ENCODE measurements at regions not wholly inside any gene's neighbourhood (a gene's known extent, or its start where the extent isn't known, plus 50 kb on each side); places are given as distances from the start of the nearest gene placed in this dataset.

DNA sequence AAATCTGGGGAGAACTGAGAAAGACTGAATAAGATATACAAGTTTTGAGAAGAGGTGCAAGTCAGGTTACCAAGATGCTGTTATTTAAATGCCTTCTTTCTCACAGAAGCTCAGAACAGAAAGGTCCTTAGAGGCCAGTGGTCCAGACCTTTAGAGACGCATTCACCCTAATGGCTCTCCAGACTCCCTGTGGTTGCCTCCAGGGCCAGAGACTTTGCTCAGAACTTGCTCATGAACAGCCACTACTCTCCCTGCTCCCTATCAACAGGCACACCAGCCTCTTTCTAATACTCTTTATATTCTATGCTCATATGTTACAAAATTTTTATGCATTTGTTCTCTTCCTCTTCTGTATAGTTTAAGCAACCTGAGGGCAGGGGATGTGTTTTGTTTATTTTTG, 349.0 kb upstream of the TNP1 start:
- Histone ChIP-seq H3K36me3 (no peaks in the 10 kb centered on the region), H3K27me3 (peaks cover 0 to 9% (median 0%) of the 10 kb centered on the region in 4 donors), H3K4me1 (no peaks in the 10 kb centered on the region), H3K4me3 (no peak overlapping the region), H3K9me3 (no peaks in the 10 kb centered on the region), H3K27ac (no peak overlapping the region)
- DNase-seq, result no peak
- WGBS, 2 donors, result 86 to 95% methylated on average over 1 of the region's 1 CpG
- TF ChIP-seq, protein P1, sequence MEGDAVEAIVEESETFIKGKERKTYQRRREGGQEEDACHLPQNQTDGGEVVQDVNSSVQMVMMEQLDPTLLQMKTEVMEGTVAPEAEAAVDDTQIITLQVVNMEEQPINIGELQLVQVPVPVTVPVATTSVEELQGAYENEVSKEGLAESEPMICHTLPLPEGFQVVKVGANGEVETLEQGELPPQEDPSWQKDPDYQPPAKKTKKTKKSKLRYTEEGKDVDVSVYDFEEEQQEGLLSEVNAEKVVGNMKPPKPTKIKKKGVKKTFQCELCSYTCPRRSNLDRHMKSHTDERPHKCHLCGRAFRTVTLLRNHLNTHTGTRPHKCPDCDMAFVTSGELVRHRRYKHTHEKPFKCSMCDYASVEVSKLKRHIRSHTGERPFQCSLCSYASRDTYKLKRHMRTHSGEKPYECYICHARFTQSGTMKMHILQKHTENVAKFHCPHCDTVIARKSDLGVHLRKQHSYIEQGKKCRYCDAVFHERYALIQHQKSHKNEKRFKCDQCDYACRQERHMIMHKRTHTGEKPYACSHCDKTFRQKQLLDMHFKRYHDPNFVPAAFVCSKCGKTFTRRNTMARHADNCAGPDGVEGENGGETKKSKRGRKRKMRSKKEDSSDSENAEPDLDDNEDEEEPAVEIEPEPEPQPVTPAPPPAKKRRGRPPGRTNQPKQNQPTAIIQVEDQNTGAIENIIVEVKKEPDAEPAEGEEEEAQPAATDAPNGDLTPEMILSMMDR (IDR thresholded peaks at IDR 0.05), result no peak
- no peak for TF ChIP-seq POLR2A (IDR thresholded peaks at IDR 0.05)
- intact Hi-C loops (cut with DNase I), result no loop called here

DNA sequence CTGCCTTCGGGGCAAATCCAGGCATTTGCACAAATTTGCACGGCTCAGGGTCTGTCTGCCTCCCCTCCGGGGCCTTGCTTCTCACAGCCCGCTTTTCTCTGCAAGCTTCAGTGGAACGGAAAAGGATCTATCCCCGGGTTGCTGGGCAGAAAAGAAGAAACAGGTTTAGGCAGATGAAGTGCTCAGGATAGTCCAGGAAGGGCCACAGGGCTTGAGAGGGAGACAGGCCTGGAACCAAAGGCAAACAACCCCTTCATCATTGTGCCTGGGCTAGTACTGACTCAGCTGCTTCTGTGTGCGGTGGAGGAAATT, 347.8 kb upstream of the TNP1 start:
- TF ChIP-seq, protein P1 (IDR thresholded peaks at IDR 0.05), result no peak
- TF ChIP-seq POLR2A (IDR thresholded peaks at IDR 0.05), result no peak
- no peaks in the 10 kb centered on the region for H3K9me3 ChIP-seq
- 48 to 93% methylated on average over 2 to 3 of the region's 7 CpGs for WGBS, 2 donors
- H3K27ac ChIP-seq, result no peak overlapping the region
- intact Hi-C loops (cut with DNase I), result no loop called here
- no peaks in the 10 kb centered on the region for H3K4me1 ChIP-seq
- peaks cover 0 to 9% (median 0%) of the 10 kb centered on the region in 4 donors for H3K27me3 ChIP-seq
- DNase-seq, result no peak
- H3K36me3 ChIP-seq, result no peaks in the 10 kb centered on the region
- no peak overlapping the region for H3K4me3 ChIP-seq

DNA sequence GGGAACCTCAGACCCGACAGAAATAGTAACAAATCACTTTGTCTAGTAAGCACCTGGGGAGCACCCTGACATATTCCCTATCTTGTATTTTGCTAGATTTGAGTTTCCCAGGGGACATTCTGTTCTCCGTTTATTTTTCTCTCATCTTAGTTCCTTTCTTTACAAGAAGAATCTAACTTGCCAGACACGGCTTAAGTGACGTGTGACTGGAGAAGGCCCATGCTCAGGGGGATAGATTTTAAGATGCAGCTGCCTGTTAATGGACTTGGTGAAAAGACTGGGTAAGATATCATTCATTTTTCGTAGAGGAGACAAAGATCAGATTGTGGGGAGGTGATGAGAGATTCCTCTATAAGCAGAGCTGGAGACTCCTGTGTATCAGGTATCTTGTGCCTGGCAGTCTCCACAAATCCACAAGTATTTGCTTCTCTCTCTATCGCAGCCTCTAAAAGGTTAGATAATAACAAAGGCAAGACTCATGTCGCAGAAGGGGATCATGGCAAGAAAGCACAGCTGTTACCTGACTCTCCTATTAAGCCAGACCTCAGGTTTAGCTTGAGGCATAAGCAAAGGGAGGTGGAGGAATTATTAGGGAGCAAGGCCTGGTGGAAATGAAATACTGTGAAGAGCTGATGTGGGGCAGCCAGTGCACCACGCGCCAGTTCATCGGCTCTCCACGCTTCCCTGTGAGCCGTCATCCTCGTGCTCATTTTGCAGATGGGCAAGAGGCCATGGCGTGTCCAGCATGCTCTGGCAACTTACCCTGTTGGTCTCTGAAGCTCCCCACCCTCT, 347.2 kb upstream of the TNP1 start:
- TF ChIP-seq POLR2A (IDR thresholded peaks at IDR 0.05), result no peak
- TF ChIP-seq, protein P1 (IDR thresholded peaks at IDR 0.05), result no peak
- Histone ChIP-seq H3K36me3 (no peaks in the 10 kb centered on the region), H3K4me3 (no peak overlapping the region), H3K27ac (no peak overlapping the region), H3K4me1 (no peaks in the 10 kb centered on the region), H3K27me3 (peaks cover 0 to 9% (median 0%) of the 10 kb centered on the region in 4 donors), H3K9me3 (no peaks in the 10 kb centered on the region)
- WGBS, 2 donors, result 78 to 83% methylated on average over 10 to 14 of the region's 14 CpGs
- DNase-seq, result no peak
- intact Hi-C loops (cut with DNase I), result no loop called here

DNA sequence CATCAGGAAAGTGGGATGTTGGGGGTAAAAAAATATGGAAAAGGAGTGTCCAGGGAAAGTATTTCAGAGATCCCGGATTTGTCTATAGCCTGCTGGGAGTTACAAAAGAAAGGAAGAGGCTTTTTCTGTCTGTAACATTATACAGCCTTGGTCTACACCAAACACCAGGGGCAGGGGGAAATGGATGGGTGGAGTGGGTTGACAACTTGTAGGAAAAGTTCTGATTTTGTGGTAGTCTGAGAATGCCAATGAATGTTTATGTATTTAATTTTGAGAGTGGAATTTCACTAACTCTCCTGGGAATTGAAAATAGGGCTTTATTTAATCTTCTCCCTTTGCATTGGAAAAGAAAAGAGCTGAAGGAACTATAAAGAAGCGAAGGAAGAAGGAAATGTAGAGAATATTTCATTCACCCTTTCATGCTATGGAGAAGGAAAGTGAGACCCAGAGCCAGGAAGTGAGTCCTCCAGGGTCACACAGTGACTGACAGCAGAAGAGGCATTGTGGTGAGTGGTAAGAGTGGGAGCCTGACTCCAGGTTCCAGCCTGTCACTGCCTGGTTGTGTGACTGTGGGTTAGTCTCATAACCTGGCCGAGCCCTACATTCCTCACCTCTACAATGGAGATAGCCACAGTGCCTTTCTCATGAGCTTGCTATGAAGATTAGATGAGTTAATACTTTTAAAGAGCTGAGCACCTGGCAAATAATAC, 346.3 kb upstream of the TNP1 start:
- 74 to 91% methylated on average over 3 of the region's 3 CpGs for WGBS, 2 donors

DNA sequence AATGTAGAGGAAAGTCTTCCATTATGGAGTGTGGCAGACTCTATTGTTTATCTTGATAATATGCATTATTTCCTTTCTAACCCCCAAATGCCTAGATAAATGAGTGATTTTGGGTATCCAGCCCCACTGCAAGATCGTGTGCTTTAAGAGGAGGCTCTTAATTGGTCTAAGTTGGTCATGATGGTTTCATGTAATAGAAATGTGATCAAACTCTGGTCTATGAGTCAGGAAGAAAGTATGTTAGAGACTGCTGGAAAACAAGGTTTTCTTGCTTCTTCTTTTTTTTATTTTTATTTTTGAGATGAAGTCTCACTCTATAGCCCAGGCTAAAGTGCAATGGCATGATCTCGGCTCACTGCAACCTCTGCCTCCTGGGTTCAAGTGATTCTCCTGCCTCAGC, 344.5 kb upstream of the TNP1 start:
- DNase-seq, result no peak
- H3K4me3 ChIP-seq, result no peak overlapping the region
- no peaks in the 10 kb centered on the region for H3K4me1 ChIP-seq
- no peak overlapping the region for H3K27ac ChIP-seq
- WGBS, 2 donors, result 69 to 70% methylated on average over 2 of the region's 2 CpGs
- peaks cover 0 to 9% (median 0%) of the 10 kb centered on the region in 4 donors for H3K27me3 ChIP-seq
- H3K9me3 ChIP-seq, result no peaks in the 10 kb centered on the region
- no peaks in the 10 kb centered on the region for H3K36me3 ChIP-seq
- no peak for TF ChIP-seq POLR2A (IDR thresholded peaks at IDR 0.05)
- TF ChIP-seq, protein P1 (IDR thresholded peaks at IDR 0.05), result no peak
- intact Hi-C loops (cut with DNase I), result no loop called here

More for the DNA sequence above, 346.3 kb upstream of the TNP1 start:
- no peak overlapping the region for H3K27ac ChIP-seq
- H3K9me3 ChIP-seq, result no peaks in the 10 kb centered on the region
- H3K27me3 ChIP-seq, result peaks cover 0 to 9% (median 0%) of the 10 kb centered on the region in 4 donors
- intact Hi-C loops (cut with DNase I), result no loop called here
- no peaks in the 10 kb centered on the region for H3K36me3 ChIP-seq
- no peaks in the 10 kb centered on the region for H3K4me1 ChIP-seq
- no peak overlapping the region for H3K4me3 ChIP-seq
- DNase-seq, result no peak
- no peak for TF ChIP-seq POLR2A (IDR thresholded peaks at IDR 0.05)
- TF ChIP-seq, protein P1 (IDR thresholded peaks at IDR 0.05), result no peak
